H1 (cell line): ENCODE measurements at regions not wholly inside any gene's neighbourhood (a gene's known extent, or its start where the extent isn't known, plus 50 kb on each side); places are given as distances from the start of the nearest gene placed in this dataset.

Experiments used
- TF ChIP-seq, protein P1 (sequence below): fragments of 300-600 bp; sonication (generic); IDR thresholded peaks from 2 replicates; pipeline ENCODE4 v1.7.1; 2012; ENCODE audit warnings: low read length, moderate library complexity, mild to moderate bottlenecking, inconsistent platforms; ENCODE audit not compliant: insufficient replicate concordance

DNA sequence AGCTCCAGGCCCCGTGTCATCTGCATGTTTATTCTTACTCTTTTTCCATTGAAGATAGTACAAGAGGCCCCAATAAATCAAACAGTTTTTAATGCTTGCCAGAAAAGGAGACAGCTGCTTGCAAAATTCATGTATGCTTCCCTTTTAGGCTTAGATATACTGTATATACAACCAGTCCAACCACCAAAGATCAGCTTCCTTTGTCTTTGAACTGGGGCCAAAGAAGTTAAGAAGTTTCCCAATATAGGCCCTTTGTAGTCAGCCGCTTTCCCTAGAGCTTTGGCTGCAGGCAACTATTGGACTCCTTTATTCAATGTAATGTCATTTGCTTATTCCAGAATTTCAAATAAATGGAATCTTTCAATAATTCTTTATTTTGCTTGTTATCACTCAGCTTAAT, 1395.0 kb downstream of the GATA3 start (continued):
- TF ChIP-seq, protein P1, sequence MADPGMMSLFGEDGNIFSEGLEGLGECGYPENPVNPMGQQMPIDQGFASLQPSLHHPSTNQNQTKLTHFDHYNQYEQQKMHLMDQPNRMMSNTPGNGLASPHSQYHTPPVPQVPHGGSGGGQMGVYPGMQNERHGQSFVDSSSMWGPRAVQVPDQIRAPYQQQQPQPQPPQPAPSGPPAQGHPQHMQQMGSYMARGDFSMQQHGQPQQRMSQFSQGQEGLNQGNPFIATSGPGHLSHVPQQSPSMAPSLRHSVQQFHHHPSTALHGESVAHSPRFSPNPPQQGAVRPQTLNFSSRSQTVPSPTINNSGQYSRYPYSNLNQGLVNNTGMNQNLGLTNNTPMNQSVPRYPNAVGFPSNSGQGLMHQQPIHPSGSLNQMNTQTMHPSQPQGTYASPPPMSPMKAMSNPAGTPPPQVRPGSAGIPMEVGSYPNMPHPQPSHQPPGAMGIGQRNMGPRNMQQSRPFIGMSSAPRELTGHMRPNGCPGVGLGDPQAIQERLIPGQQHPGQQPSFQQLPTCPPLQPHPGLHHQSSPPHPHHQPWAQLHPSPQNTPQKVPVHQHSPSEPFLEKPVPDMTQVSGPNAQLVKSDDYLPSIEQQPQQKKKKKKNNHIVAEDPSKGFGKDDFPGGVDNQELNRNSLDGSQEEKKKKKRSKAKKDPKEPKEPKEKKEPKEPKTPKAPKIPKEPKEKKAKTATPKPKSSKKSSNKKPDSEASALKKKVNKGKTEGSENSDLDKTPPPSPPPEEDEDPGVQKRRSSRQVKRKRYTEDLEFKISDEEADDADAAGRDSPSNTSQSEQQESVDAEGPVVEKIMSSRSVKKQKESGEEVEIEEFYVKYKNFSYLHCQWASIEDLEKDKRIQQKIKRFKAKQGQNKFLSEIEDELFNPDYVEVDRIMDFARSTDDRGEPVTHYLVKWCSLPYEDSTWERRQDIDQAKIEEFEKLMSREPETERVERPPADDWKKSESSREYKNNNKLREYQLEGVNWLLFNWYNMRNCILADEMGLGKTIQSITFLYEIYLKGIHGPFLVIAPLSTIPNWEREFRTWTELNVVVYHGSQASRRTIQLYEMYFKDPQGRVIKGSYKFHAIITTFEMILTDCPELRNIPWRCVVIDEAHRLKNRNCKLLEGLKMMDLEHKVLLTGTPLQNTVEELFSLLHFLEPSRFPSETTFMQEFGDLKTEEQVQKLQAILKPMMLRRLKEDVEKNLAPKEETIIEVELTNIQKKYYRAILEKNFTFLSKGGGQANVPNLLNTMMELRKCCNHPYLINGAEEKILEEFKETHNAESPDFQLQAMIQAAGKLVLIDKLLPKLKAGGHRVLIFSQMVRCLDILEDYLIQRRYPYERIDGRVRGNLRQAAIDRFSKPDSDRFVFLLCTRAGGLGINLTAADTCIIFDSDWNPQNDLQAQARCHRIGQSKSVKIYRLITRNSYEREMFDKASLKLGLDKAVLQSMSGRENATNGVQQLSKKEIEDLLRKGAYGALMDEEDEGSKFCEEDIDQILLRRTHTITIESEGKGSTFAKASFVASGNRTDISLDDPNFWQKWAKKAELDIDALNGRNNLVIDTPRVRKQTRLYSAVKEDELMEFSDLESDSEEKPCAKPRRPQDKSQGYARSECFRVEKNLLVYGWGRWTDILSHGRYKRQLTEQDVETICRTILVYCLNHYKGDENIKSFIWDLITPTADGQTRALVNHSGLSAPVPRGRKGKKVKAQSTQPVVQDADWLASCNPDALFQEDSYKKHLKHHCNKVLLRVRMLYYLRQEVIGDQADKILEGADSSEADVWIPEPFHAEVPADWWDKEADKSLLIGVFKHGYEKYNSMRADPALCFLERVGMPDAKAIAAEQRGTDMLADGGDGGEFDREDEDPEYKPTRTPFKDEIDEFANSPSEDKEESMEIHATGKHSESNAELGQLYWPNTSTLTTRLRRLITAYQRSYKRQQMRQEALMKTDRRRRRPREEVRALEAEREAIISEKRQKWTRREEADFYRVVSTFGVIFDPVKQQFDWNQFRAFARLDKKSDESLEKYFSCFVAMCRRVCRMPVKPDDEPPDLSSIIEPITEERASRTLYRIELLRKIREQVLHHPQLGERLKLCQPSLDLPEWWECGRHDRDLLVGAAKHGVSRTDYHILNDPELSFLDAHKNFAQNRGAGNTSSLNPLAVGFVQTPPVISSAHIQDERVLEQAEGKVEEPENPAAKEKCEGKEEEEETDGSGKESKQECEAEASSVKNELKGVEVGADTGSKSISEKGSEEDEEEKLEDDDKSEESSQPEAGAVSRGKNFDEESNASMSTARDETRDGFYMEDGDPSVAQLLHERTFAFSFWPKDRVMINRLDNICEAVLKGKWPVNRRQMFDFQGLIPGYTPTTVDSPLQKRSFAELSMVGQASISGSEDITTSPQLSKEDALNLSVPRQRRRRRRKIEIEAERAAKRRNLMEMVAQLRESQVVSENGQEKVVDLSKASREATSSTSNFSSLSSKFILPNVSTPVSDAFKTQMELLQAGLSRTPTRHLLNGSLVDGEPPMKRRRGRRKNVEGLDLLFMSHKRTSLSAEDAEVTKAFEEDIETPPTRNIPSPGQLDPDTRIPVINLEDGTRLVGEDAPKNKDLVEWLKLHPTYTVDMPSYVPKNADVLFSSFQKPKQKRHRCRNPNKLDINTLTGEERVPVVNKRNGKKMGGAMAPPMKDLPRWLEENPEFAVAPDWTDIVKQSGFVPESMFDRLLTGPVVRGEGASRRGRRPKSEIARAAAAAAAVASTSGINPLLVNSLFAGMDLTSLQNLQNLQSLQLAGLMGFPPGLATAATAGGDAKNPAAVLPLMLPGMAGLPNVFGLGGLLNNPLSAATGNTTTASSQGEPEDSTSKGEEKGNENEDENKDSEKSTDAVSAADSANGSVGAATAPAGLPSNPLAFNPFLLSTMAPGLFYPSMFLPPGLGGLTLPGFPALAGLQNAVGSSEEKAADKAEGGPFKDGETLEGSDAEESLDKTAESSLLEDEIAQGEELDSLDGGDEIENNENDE = no peak
